ENCODE measurements at regions not wholly inside any gene's neighbourhood (a gene's known extent, or its start where the extent isn't known, plus 50 kb on each side); places are given as distances from the start of the nearest gene placed in this dataset.

GRCh38 chr2:128442053-128442751 is 123.5 kb upstream of the HS6ST1 start:
- Histone ChIP-seq H3K36me3 (no peaks in the 10 kb centered on the region), H3K27me3 (no peaks in the 10 kb centered on the region), H3K27ac (peak overlapping the region in 1 of 4 donors; percentile 17), H3K9me3 (no peaks in the 10 kb centered on the region), H3K4me3 (no peak overlapping the region), H3K4me1 (peaks cover 0 to 40% (median 0%) of the 10 kb centered on the region in 4 donors)
- TF ChIP-seq, protein P1, sequence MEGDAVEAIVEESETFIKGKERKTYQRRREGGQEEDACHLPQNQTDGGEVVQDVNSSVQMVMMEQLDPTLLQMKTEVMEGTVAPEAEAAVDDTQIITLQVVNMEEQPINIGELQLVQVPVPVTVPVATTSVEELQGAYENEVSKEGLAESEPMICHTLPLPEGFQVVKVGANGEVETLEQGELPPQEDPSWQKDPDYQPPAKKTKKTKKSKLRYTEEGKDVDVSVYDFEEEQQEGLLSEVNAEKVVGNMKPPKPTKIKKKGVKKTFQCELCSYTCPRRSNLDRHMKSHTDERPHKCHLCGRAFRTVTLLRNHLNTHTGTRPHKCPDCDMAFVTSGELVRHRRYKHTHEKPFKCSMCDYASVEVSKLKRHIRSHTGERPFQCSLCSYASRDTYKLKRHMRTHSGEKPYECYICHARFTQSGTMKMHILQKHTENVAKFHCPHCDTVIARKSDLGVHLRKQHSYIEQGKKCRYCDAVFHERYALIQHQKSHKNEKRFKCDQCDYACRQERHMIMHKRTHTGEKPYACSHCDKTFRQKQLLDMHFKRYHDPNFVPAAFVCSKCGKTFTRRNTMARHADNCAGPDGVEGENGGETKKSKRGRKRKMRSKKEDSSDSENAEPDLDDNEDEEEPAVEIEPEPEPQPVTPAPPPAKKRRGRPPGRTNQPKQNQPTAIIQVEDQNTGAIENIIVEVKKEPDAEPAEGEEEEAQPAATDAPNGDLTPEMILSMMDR (IDR thresholded peaks at IDR 0.05) = no peak
- DNase-seq (ENCODE audit: low spot score in 2 of 2) = no peak
- WGBS, 2 donors = 59 to 65% methylated on average over 8 of the region's 8 CpGs

GRCh38 chr2:128442891-128443302 is 124.2 kb upstream of the HS6ST1 start:
- Histone ChIP-seq H3K4me3 (no peak overlapping the region), H3K36me3 (no peaks in the 10 kb centered on the region), H3K9me3 (no peaks in the 10 kb centered on the region), H3K27me3 (no peaks in the 10 kb centered on the region), H3K27ac (peak overlapping the region in 1 of 4 donors; percentile 17), H3K4me1 (peaks cover 0 to 40% (median 0%) of the 10 kb centered on the region in 4 donors)
- 48 to 49% methylated on average over 10 of the region's 10 CpGs for WGBS, 2 donors
- TF ChIP-seq EP300 (IDR thresholded peaks at IDR 0.05) (no peak), POLR2A (IDR thresholded peaks at IDR 0.05) (no peak)
- TF ChIP-seq, protein P1 (IDR thresholded peaks at IDR 0.05) = no peak
- DNase-seq (ENCODE audit: low spot score in 2 of 2) = no peak

GRCh38 chr2:128444121-128444771 is 125.6 kb upstream of the HS6ST1 start:
- Histone ChIP-seq H3K4me1 (peaks cover 0 to 40% (median 0%) of the 10 kb centered on the region in 4 donors), H3K27me3 (no peaks in the 10 kb centered on the region), H3K27ac (no peak overlapping the region), H3K9me3 (no peaks in the 10 kb centered on the region), H3K36me3 (no peaks in the 10 kb centered on the region), H3K4me3 (no peak overlapping the region)
- WGBS, 2 donors = 82 to 86% methylated on average over 6 to 7 of the region's 7 CpGs
- DNase-seq (ENCODE audit: low spot score in 2 of 2) = no peak
- TF ChIP-seq POLR2A (IDR thresholded peaks at IDR 0.05) = no peak
- TF ChIP-seq, protein P1 (IDR thresholded peaks at IDR 0.05) = no peak
- no peak for TF ChIP-seq EP300 (IDR thresholded peaks at IDR 0.05)

GRCh38 chr2:128444816-128445522 is 126.3 kb upstream of the HS6ST1 start:
- TF ChIP-seq POLR2A (IDR thresholded peaks at IDR 0.05) (no peak), EP300 (IDR thresholded peaks at IDR 0.05) (no peak)
- TF ChIP-seq, protein P1 (IDR thresholded peaks at IDR 0.05) = no peak
- Histone ChIP-seq H3K27ac (no peak overlapping the region), H3K27me3 (no peaks in the 10 kb centered on the region), H3K9me3 (no peaks in the 10 kb centered on the region), H3K4me3 (no peak overlapping the region), H3K36me3 (no peaks in the 10 kb centered on the region), H3K4me1 (peaks cover 0 to 40% (median 0%) of the 10 kb centered on the region in 4 donors)
- no peak for DNase-seq (ENCODE audit: low spot score in 2 of 2)
- WGBS, 2 donors = 75 to 79% methylated on average over 10 of the region's 10 CpGs

GRCh38 chr2:128445523-128445900 is 126.8 kb upstream of the HS6ST1 start:
- H3K4me3 ChIP-seq = no peak overlapping the region
- H3K4me1 ChIP-seq = peaks cover 0 to 38% (median 0%) of the 10 kb centered on the region in 4 donors
- WGBS, 2 donors = 78 to 80% methylated on average over 4 of the region's 4 CpGs
- TF ChIP-seq, protein P1 (IDR thresholded peaks at IDR 0.05) = no peak
- TF ChIP-seq POLR2A (IDR thresholded peaks at IDR 0.05) (no peak), EP300 (IDR thresholded peaks at IDR 0.05) (no peak)
- no peaks in the 10 kb centered on the region for H3K27me3 ChIP-seq
- H3K36me3 ChIP-seq = no peaks in the 10 kb centered on the region
- H3K27ac ChIP-seq = no peak overlapping the region
- no peaks in the 10 kb centered on the region for H3K9me3 ChIP-seq
- no peak for DNase-seq (ENCODE audit: low spot score in 2 of 2)
